ENCODE measurements at regions not wholly inside any gene's neighbourhood (a gene's known extent, or its start where the extent isn't known, plus 50 kb on each side); places are given as distances from the start of the nearest gene placed in this dataset.

DNA sequence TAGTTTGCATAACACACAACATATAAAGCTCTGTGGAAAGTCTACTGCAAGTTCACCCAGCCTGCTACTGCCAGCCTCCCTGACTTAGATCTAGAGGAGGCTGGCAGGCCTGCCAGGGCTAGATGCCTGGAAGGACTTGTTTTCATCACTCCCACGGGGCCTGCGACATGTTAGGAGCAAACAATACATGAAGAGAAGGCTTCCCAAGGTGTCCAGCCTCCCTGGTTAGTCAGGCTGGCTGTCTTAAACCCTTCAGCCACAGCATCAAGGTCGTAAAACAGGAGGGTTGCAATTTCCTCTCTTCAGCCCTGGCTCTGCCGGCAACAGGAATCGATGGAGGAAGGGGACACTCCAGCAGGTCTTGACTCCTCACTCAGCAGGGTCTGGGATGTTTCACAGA lies 104.5 kb downstream of the NGF start:
- peak; percentile 41 to 42 for DNase-seq

DNA sequence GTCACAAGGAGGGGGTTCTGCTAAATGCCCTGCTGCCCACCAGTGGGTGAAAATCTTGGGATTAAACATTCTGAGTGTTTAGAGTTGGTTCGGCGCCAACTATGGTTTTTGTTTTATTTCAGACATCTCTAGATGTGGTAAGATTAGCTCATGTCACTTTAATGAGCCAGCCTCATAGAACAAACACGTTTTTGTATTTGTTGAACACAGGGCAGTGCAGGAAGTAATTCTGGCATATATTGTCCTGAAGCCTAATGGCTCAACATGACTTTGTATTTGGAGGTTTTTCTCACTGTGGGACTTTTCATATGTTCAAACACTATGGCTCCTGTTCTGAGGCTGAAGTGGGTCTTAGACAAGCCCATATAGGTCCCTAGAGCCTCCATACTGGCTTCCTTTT lies 107.8 kb downstream of the NGF start:
- DNase-seq = no peak

DNA sequence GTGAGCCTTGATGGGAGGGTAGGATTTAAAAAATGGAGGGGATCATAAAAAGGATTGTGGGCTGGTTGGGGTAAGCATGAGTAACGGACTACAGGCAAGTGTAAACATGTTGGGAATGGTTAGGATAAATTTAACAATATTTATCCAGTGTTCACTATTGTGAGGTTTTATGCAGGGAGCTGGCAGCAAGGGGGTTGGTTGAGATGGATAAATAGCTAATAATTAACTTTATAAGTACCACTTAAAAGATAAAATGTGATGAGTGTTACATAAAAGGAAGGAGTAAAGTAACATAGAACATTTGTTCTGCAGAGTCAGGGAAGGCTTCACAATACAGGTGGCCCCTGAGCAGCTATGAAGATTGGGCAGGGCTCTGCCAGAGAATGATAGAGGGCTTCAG lies 109.0 kb downstream of the NGF start:
- DNase-seq = no peak

DNA sequence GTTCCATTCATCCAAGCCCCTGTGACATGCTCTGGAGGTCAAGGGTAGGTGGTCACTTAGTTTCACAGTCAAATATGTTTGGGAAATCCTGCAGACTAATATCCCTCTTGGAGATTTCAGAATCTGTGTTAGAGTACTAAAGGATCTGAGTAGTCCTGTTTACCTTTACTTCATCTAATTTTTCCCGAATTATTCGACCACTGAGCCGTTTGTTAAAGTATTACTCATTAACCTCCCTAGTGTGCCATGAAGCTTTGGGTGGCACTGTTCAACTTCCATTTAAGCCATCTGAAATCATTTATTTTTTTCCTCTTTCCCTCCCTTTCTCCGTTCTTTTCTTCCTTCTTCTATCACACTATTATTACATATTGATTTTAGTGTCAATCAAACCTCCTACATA lies 109.9 kb downstream of the NGF start:
- no peak for DNase-seq

DNA sequence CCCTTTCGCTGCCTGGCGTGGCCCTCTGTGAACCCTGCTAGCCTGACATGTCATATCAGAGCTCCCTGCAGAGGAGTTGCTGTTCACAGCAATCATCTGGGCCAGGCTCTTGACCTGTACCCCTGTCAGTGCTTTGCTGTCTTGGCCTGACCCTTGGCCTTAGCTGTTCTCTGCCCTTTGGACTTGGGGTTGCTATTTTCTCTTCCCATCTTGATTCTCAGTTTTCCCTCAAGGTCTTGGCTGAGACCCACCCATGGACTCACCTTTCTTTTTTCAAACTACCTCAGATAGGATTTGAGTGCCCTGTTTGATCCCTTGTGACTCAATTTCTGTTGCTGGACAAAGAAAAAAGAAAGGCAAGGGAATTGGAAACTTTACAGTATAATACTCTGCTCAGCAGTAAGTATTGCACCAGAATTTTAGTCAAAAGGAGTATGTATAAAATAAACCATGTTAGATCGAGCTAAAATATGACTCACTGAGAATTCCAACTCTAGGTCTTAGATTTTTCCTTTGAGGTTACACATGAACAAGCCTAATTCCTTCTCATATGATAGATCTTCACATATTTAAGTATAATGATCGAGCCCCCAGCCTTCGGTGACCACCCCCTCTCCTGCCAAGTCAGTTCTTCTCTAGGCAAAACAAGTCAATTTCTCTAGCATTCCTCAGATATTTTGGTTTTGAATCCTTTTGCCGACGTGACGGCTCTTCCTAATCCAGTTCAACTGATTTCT lies 110.5 kb downstream of the NGF start:
- no peak for DNase-seq

DNA sequence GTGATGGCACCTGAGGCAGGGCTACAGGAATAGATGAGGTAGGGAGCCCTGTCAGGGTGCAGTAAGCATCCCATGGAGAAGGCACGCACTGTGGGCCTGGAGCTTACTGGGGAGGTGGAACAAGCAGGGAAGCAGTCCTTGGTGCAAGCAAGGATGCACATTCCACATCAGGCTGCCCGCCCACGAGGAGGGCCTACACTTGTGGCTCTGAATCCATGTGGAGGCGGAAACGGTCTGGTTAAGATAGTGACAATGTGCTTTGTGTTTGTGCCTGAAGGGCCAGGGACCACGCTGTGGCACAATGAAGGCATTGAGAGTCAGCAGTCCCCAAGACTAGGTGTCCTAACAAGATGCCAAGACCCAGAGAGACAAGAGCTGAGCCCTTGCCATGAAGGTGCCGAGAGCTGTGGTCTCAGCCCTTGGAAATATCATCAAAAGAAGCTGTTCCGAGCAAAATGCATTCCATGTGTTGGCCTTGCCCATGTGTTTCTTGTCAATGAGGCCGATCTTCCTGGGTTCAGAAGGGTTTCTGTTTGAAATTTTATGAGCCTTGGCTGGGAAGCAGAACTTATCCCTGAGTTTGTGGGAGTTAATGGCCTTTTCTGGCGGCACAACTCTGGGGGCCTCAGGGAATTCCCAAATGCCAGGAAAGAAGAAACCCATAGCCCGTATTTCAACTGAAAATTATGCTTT lies 111.9 kb downstream of the NGF start:
- no peak for DNase-seq

DNA sequence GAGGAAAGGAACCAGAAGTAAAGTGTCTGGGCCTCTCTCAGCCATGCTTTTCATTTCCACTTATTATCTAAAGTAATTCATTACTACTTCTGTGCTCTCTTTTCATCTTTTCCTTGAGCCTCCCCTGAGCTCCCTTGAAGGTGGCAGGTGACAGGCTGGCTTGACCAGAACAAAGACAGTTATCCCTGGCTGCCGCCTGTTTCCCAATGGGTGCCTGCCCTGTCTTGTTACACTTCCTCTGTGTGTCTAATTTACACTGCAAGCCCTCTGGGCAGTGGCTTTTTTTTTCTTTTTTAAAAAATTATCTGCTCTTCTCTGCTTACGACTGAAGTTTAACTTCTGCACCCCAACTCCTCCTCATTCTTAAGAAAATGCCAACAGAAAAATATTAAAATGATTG lies 113.4 kb downstream of the NGF start:
- DNase-seq = no peak

DNA sequence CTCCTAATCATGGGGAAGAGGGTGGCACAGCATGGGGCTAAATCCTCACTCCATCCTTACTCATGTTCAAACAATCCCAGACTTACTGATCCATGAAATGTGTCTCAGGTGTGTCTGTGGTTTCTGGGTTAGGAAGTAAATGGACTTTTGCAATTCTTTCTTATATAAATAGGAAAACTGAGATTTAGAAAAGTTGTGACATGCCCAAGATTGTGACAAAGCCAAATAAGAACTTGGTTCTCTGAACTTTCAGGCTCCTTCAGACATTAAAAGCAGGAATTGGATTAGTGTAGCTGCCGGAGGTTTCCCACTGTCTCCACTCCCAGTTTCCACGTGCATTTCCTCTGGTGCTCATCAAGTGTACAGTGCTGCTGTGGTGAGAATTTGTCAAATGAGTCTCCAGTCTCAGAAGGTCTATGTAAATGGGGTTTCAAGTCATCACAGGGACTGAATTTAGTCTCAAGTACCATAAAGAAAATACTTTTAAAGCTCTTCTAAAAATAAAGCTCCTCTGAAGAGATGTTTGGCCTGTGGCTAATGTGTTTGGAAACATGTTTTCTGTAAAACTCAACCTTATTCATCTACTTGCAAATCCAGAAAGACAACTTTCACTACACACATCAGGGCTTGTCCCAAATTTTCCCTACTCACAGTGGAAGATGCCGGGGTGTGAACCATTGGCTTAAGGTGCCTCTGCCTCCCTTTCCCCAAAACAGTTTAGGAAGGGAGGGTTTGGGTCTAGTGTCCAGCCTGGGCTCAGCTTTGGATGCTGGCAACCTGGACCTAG lies 115.2 kb downstream of the NGF start:
- no peak for DNase-seq

DNA sequence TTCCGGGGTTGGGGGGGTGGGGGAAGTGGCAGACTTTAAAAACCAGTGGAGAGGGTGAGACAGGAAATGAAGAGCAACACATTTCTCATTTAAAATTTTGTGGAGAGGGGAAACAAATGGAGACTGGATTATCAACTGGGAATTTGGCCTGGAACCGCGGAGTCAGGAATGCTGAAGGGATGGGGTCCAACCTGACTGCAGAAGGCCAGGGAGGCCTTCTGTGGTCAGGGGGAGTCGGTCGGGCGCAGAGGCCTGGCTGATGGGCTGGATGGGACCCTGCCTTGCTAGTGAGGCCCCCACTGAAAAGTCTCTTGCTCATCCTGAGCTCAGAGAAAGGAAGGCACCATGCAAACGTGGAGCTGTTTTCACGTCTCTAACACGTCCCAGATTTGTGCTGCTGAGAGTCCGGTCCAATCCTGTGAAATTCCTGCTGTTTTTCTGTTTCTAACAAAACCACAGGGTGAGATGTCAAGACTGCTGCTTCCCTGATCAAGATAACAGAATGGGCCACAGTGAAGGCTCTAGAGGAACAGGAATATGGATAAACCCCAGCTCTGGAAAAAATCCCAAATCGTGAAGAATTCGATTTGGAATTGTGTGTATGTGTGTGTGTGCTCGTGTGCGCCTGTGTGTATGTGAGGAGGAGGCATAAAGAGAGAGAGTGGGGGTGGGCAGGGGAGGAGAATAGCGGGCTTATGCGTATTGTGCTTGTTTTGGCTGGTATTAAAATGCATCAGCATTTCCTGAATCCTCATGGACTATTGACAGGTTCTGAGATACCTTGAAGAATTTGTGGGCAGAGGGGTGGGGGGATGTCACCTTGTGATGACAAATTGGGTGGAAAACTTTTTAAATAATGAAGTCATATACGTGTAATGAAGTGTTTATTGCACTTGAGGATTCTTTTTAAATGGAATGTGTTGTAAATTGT lies 117.4 kb downstream of the NGF start:
- no peak for DNase-seq

DNA sequence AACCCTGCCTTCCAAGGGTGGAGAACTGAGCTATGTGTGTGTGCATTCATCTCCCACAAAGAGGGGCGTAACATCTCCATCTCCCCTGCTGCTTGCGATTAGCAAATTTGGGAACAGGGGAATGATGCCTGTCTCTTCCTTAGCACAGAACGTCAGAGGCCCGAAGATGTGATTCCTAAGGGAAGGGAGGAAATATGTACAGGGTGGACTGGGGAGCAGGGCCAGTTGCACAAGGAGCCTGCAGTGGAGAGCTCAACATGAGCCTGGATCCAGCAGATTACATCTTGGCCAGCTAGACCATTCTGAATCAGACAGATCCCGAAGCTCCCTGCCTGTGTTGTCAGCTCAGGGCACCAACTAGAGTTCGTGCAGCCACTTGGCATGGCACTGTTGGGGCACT lies 118.1 kb downstream of the NGF start:
- DNase-seq = no peak

DNA sequence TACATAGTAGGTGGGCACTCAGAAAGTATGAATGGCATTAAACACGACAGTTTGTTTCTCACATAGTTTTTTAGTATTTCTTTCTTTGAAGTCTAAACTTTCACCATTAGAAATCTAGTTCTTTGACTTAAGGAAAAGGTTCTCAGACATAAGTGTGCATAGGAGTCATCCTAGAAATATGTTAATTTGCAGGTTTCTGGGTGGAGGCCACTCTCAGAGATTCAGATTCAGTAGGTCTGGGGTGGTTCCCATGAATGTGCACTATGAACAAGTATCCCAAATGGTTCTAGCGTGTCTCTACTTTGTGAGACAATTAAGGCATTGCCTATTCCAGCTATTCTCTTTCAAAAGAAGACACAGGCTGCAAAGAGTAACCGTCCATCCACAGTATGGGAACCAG lies 119.3 kb downstream of the NGF start:
- no peak for DNase-seq

DNA sequence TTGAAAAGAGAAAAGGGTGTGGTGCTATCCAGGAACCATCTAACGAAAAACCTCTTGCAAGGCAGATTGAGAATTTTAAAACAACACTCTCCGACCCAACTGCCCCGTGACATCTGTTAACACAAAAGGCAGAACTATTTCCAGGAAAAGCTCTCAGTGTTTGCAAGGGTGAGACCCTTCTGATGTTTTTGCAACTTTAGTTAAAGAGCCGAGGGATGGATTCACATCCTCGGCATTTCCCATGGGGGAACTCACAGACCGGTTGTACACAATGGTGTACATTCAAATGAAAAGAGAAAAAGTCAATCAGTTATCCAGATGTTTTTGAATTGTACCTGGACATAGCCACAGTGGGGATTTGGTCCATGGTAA lies 120.0 kb downstream of the NGF start:
- no peak for DNase-seq

DNA sequence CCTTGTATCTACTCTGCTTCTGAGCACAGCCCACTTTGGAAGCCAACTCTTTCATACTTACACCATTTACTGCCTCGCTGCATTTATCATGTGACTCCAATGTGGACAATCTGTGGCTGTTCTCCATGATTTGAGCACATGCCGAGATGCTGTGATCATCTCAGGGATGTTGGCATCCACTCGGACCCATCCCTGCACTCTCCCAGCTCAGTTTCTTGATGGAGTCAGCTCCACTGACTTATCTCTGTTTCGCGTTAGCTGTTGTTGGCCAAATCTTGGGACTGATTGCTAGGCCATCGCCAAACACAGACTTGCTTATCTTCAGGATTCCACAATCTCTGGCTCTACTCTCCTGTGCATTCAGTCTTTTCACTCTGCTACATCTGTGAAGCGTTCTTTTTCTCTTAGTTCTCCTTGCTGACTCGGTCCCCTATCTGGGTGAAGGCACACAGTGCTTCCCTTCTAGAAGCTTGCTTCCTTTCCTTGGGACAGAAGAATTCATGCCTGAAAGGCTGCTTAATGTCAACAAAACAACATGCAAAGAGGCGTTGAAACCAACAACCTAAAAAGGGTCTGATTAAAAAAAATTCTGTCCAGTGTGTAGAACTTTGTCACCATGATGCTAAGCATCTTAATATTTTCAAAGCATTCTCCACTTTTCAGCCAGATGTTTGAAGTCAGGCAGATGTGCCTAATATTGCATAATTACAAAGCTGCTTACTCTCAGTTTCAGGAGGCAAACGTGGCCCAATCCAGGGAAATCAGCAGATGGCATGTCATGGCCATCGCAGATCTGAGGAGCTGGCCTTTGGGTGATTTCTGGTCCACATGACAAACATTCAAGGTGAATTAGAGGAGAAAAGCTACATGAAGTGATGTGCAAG lies 120.7 kb downstream of the NGF start:
- no peak for DNase-seq

DNA sequence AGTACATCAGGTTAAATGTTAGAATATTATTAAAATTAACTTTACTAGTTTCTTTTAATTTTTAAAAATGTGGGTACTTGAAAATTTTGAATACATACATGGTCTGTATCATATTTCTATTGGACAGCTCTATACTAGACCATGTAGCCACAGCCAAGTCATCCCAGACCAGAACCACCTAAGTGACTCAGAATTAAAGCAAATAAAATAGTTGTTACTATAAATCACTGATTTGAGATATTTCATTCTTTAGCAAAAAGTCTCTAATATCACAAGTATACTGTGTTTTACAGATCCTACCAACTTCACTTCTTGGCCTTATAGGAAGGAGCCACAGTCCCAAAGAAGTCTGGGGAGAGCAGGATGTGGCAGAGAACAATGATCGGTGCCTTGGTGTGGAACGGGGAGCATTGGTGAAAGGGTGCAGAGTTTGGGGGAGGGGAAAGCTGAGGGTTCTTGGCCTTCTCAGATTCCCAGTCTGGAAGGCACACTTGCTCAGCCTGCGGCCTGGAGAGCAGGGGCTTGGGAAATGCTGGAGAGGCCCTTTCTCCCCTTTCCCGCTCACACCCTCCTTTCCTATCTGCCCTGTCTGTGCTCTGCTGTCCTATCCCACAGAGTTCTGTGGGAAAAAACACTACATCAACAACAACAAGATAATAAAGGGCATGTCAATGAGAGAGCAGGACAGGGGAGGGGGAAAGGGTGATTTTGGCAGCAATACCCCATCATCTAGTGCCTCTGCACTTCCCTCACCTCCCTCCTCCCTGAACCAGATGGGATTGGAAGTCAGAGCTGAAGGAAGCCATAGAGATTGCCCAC lies 122.1 kb downstream of the NGF start:
- no peak for DNase-seq

DNA sequence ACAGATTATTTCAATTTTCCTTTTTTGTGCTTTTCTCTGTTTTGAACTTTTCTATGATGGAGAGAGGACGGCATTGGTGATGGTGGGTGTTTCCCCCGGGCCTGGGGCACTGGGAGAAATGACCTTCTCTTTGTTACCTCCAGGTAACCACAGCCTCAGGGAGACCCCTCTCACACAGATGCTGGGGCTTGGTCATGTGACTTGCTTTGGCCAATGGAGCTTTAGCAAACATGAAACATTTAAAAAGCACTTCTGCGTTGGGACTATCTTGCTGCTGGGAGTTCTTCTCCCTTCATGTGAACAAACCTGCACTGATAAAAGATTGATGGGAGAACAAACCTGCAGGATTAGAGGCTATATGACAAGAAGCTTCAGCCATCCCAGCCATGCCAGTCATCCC lies 122.9 kb downstream of the NGF start:
- DNase-seq = no peak

DNA sequence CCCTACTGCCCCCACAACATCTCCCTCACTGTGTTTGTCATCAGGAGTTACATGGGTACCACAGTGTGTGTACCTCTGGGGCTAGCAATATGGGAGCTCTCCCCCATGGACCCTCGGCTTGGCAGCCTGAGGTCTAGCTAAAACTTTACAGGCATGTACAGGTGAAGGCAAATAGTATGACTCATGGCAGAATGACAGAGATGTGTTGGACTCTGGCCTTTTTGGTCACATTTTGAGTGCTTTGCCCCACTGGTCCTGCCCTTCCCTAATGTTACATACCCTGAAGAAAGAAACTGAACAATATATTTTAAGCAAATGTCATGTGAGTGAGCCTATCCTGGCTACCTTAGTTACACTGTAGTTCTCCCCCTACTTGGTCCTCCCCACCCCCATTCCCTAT lies 124.0 kb downstream of the NGF start:
- DNase-seq = no peak

DNA sequence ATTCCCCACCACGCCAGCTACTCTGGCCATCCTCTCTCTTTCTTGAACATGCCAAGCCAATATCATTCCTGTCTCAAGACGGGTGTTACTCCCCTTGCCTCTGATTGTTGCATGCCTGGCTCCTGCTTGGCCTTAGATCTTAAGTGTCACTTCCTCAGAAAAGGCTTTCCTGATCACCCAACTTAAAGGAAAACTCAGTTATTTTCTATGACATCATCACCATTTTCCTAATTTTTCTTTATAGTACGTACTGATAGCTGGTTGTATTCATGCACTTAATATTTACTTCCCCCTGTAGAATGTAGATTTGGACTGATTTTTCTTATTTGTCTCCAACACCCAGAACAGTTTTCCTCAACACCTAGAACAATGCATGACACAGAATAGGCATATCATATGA lies 123.8 kb upstream of the TSPAN2 start:
- DNase-seq = no peak

DNA sequence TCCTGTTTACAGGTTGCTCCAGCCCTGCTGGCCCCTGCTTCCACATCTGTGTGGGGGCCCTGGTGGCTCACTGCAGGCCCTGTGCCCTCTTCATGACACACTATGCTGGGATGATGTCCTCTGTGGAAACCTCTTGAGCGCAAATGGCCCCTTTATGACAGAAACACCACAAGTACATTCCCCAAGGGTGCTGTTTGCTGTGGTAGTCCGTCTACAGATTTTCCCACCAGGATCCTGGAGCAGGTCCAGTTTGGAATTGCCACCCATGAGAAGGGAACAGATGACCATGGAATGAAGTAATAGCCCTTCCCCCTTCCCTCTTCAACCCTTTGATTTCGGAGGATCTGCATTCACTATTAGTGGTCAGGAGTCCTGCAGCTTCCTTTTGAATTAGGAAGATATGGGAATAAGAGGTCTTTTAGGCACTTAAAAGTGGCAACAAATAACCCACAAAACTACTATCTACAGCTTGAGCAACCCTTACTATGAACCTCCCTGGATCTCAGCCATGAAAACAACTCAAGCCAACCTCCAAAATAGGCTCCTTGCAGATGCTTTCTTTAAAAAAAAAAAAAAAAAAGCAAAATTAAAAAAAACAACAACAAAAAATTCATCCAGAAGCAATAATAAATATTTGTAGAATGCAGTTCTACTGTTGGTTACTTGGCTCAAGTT lies 121.9 kb upstream of the TSPAN2 start:
- DNase-seq = no peak

DNA sequence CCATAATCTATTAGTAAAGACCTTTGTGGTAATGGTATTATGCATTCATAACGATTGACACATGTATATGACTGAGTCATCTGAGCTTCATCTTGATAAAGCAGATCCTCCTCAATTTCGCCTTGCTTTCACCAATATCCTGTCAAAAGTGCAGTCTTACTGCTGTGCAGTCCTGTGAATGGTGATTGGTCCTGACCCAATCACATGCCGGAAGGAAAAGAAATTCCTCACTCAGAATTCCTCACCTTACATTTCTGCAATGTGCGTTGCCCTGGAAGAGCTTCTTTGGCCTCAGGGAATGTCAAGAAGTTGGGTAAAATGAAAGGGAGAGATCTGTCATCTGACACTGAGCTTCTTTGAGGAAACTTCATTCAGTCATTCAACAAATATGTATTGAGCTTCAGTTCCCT lies 121.0 kb upstream of the TSPAN2 start:
- no peak for DNase-seq

DNA sequence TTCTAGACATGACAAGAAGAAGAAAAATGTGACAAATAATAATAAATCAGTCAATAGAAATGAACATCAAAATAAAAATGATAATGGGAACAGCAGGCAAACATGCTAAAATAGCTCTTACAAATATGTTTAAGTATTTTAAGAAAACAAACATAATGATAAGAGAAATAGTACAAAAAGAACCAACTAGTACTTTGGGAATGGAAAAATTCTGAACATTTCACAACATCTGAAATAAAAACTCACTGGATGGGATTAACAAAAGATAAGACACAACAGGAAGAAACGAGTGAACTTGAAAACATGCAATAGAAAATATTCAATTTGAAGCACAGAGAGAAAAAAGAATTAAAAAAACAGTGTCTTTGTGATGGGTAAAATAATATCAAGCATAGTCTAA lies 115.2 kb upstream of the TSPAN2 start:
- no peak for DNase-seq
